Endothelial cell of umbilical vein (primary cell): ENCODE measurements at regions not wholly inside any gene's neighbourhood (a gene's known extent, or its start where the extent isn't known, plus 50 kb on each side); places are given as distances from the start of the nearest gene placed in this dataset. TPM values are rescaled to one million over a fixed set of nuclear protein-coding genes. Genes with fewer than 3 reads are reported as not detected.

Source experiments
- small RNA-seq: library from RNA; depleted of rRNA; stranded (forward); fragments of <200 nt; gene quantifications from one replicate; pipeline ENCODE3, GENCODE V24; 2012; ENCODE audit warnings: low replicate concordance, low read depth; ENCODE audit not compliant: insufficient read depth, insufficient read length

Small RNA genes in the stretch of these regions (small RNA-seq; reads per million reads assigned to genes)
- gene FO393413.1 = not detected
- gene RNU7-65P = not detected
